HepG2 (cell line): ENCODE measurements at regions not wholly inside any gene's neighbourhood (a gene's known extent, or its start where the extent isn't known, plus 50 kb on each side); places are given as distances from the start of the nearest gene placed in this dataset.

Source experiments
- POLR2A ChIP-seq, 2 experiments: IDR thresholded peaks; 2 replicates each; pipeline ENCODE4 v1.6.1; 2011; ENCODE audit warnings: low read depth in 2 of 2, low read length in 2 of 2, mild to moderate bottlenecking in 1 of 2, moderate library complexity in 1 of 2; ENCODE audit not compliant: insufficient read depth in 1 of 2
- SCMH1 ChIP-seq: sonication (generic); formaldehyde crosslinking; IDR thresholded peaks from 2 replicates; pipeline ENCODE4 v1.9.0; 2021; ENCODE audit warnings: missing genetic modification reagents, mild to moderate bottlenecking, borderline replicate concordance
- TF ChIP-seq, protein P1 (sequence below): sonication (generic); formaldehyde crosslinking; IDR thresholded peaks from 2 replicates; pipeline ENCODE4 v1.5.0; 2020; ENCODE audit warnings: mild to moderate bottlenecking, missing genetic modification reagents, moderate library complexity
- TF ChIP-seq, protein P2 (sequence below), 2 experiments: IDR thresholded peaks; 2 replicates each; pipeline ENCODE4 v1.6.1; 2011 to 2012; ENCODE audit warnings: low read length in 2 of 2, borderline replicate concordance in 1 of 2, low read depth in 1 of 2, mild to moderate bottlenecking in 1 of 2, moderate library complexity in 1 of 2

DNA sequence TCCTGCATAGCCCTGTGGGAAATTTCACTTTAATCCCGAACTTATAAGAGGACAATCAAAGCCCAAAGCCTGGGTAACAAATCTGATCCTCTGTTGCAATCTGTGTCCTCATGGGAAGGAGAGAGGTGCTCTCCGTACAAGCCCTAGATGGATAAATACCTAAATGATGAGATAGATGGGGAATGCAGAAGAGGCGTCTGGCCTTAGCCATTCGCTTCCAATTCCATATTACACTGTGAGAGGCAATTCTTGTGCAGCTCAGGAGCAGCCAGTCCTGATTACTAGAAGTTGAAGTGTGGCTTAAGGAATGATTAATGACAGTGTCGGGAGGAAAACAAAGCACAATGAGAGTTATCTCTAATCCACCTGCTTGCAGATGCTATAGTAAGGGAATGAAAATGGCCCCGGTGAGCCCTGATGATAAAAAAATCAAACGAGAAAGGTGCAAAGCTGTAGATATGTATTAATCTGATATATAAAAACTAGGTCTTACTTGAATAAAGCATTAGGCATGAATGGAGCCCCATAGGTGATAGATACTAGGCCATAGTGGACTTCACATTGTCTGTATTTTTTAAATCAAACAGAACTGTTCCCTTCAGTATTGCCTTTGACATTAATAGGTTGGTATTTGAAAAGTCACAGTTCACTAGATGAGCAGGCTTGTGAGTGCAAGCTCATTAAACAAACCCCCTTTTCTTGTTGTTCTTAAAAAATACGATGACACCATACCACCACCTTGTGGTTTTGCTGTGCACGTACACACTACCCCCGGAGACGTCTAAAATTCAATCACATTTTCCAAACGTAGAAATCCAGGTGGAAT is 54.2 kb upstream of the TMCO5A start:
- TF ChIP-seq, protein P1, sequence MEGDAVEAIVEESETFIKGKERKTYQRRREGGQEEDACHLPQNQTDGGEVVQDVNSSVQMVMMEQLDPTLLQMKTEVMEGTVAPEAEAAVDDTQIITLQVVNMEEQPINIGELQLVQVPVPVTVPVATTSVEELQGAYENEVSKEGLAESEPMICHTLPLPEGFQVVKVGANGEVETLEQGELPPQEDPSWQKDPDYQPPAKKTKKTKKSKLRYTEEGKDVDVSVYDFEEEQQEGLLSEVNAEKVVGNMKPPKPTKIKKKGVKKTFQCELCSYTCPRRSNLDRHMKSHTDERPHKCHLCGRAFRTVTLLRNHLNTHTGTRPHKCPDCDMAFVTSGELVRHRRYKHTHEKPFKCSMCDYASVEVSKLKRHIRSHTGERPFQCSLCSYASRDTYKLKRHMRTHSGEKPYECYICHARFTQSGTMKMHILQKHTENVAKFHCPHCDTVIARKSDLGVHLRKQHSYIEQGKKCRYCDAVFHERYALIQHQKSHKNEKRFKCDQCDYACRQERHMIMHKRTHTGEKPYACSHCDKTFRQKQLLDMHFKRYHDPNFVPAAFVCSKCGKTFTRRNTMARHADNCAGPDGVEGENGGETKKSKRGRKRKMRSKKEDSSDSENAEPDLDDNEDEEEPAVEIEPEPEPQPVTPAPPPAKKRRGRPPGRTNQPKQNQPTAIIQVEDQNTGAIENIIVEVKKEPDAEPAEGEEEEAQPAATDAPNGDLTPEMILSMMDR (CRISPR knock-in tag) = peak; percentile 66
- TF ChIP-seq, protein P2, sequence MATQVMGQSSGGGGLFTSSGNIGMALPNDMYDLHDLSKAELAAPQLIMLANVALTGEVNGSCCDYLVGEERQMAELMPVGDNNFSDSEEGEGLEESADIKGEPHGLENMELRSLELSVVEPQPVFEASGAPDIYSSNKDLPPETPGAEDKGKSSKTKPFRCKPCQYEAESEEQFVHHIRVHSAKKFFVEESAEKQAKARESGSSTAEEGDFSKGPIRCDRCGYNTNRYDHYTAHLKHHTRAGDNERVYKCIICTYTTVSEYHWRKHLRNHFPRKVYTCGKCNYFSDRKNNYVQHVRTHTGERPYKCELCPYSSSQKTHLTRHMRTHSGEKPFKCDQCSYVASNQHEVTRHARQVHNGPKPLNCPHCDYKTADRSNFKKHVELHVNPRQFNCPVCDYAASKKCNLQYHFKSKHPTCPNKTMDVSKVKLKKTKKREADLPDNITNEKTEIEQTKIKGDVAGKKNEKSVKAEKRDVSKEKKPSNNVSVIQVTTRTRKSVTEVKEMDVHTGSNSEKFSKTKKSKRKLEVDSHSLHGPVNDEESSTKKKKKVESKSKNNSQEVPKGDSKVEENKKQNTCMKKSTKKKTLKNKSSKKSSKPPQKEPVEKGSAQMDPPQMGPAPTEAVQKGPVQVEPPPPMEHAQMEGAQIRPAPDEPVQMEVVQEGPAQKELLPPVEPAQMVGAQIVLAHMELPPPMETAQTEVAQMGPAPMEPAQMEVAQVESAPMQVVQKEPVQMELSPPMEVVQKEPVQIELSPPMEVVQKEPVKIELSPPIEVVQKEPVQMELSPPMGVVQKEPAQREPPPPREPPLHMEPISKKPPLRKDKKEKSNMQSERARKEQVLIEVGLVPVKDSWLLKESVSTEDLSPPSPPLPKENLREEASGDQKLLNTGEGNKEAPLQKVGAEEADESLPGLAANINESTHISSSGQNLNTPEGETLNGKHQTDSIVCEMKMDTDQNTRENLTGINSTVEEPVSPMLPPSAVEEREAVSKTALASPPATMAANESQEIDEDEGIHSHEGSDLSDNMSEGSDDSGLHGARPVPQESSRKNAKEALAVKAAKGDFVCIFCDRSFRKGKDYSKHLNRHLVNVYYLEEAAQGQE (IDR thresholded peaks at IDR 0.05; ENCODE audit: borderline replicate concordance in 1 of 2, low read depth in 1 of 2, low read length in 2 of 2) = no peak
- TF ChIP-seq SCMH1 (CRISPR knock-in tag) (no peak), POLR2A (IDR thresholded peaks at IDR 0.05; ENCODE audit: insufficient read depth in 1 of 2, low read depth in 2 of 2, low read length in 2 of 2) (no peak)
